ENCODE measurements at regions not wholly inside any gene's neighbourhood (a gene's known extent, or its start where the extent isn't known, plus 50 kb on each side); places are given as distances from the start of the nearest gene placed in this dataset.

DNA sequence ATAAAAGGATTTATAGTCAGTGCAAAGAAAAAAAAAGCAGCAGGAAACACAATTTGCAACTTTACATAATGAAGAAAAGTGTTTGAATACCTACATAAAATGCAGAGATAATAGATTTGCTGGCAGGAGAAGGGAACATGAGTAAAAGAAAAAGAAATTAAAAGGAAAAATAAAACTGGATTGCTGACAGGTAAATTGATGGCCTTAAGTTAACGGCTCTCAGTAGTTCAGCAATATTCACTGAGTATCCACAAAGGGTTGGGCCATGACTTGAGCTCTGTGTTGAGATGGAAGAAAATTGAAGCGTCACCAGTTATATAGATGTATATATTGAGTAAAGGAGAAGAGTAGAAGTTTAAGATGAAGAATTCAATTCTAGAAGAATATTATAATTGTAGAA, 330.1 kb upstream of the VCX start:
- Histone ChIP-seq H4K20me1 (ENCODE audit: insufficient read depth) (no peaks in the 10 kb centered on the region), H3K79me2 (replicated peaks; ENCODE audit: insufficient read depth, low read length) (no peaks in the 10 kb centered on the region), H3K9ac (ENCODE audit: low read length) (no peak overlapping the region), H3K9me3 (ENCODE audit: low read length) (no peaks in the 10 kb centered on the region), H3K9me2 (ENCODE audit: insufficient read depth, low read length) (no peaks in the 10 kb centered on the region), H3F3A (ENCODE audit: insufficient read depth, low read length, poor library complexity, severe bottlenecking) (no peaks in the 10 kb centered on the region), H3K27ac (ENCODE audit: low read length) (no peak overlapping the region), H3K36me3 (ENCODE audit: insufficient read depth, low read length) (no peaks in the 10 kb centered on the region), H2AFZ (ENCODE audit: low read depth, low read length) (no peak overlapping the region), H3K4me3 (ENCODE audit: low read length) (no peak overlapping the region), H3K4me2 (ENCODE audit: low read length) (no peak overlapping the region), H3K27me3 (ENCODE audit: insufficient read depth, low read depth, low read length) (no peaks in the 10 kb centered on the region)
- no peak for TF ChIP-seq RAD21 (conservative IDR thresholded peaks at IDR 0.05)
- TF ChIP-seq, protein P1, sequence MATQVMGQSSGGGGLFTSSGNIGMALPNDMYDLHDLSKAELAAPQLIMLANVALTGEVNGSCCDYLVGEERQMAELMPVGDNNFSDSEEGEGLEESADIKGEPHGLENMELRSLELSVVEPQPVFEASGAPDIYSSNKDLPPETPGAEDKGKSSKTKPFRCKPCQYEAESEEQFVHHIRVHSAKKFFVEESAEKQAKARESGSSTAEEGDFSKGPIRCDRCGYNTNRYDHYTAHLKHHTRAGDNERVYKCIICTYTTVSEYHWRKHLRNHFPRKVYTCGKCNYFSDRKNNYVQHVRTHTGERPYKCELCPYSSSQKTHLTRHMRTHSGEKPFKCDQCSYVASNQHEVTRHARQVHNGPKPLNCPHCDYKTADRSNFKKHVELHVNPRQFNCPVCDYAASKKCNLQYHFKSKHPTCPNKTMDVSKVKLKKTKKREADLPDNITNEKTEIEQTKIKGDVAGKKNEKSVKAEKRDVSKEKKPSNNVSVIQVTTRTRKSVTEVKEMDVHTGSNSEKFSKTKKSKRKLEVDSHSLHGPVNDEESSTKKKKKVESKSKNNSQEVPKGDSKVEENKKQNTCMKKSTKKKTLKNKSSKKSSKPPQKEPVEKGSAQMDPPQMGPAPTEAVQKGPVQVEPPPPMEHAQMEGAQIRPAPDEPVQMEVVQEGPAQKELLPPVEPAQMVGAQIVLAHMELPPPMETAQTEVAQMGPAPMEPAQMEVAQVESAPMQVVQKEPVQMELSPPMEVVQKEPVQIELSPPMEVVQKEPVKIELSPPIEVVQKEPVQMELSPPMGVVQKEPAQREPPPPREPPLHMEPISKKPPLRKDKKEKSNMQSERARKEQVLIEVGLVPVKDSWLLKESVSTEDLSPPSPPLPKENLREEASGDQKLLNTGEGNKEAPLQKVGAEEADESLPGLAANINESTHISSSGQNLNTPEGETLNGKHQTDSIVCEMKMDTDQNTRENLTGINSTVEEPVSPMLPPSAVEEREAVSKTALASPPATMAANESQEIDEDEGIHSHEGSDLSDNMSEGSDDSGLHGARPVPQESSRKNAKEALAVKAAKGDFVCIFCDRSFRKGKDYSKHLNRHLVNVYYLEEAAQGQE (IDR thresholded peaks at IDR 0.05; ENCODE audit: borderline replicate concordance): no peak
- TF ChIP-seq SMC3 (conservative IDR thresholded peaks at IDR 0.05; ENCODE audit: poor library complexity): no peak
- TF ChIP-seq EZH2 (IDR thresholded peaks at IDR 0.05; ENCODE audit: borderline replicate concordance, insufficient read depth, low read length, poor library complexity, severe bottlenecking): no peak
- no peak for TF ChIP-seq MXI1 (conservative IDR thresholded peaks at IDR 0.05; ENCODE audit: poor library complexity, severe bottlenecking)

DNA sequence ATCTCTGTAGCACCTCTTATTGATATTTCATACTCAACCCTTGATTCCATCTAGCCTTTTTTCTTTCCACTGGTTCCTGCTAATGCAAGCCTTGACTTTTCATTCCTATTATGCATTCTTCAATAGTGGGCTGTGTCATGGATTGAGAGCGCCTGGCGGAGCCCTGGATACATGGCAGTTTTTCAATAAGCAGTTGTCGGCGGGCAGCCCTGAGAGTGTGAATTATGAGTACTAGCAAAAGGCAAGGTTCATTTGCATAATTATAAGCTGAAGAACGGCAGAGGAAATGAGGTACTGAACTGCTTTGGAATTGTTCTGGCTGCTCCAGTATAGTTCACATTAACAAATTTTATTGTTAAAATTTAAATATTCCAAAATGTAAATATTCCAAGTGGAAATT, 339.7 kb upstream of the VCX start:
- TF ChIP-seq SMC3 (conservative IDR thresholded peaks at IDR 0.05; ENCODE audit: poor library complexity) (no peak), EZH2 (IDR thresholded peaks at IDR 0.05; ENCODE audit: borderline replicate concordance, insufficient read depth, low read length, poor library complexity, severe bottlenecking) (no peak), POLR2AphosphoS5 (IDR thresholded peaks at IDR 0.05) (no peak), EP300 (conservative IDR thresholded peaks at IDR 0.05; ENCODE audit: poor library complexity, severe bottlenecking) (no peak)
- H3F3A ChIP-seq (ENCODE audit: insufficient read depth, low read length, poor library complexity, severe bottlenecking): no peaks in the 10 kb centered on the region
- H3K79me2 ChIP-seq (replicated peaks; ENCODE audit: insufficient read depth, low read length): no peaks in the 10 kb centered on the region
- no peaks in the 10 kb centered on the region for H3K27me3 ChIP-seq (ENCODE audit: insufficient read depth, low read depth, low read length)
- H3K4me3 ChIP-seq (ENCODE audit: low read length): no peak overlapping the region
- no peaks in the 10 kb centered on the region for H4K20me1 ChIP-seq (ENCODE audit: insufficient read depth)
- H3K36me3 ChIP-seq (ENCODE audit: insufficient read depth, low read length): no peaks in the 10 kb centered on the region
- H2AFZ ChIP-seq (ENCODE audit: low read depth, low read length): no peak overlapping the region
- H3K27ac ChIP-seq (ENCODE audit: low read length): no peak overlapping the region
- H3K9ac ChIP-seq (ENCODE audit: low read length): no peak overlapping the region
- H3K9me2 ChIP-seq (ENCODE audit: insufficient read depth, low read length): no peaks in the 10 kb centered on the region
- H3K9me3 ChIP-seq (ENCODE audit: low read length): no peaks in the 10 kb centered on the region
- H3K4me2 ChIP-seq (ENCODE audit: low read length): no peak overlapping the region

DNA sequence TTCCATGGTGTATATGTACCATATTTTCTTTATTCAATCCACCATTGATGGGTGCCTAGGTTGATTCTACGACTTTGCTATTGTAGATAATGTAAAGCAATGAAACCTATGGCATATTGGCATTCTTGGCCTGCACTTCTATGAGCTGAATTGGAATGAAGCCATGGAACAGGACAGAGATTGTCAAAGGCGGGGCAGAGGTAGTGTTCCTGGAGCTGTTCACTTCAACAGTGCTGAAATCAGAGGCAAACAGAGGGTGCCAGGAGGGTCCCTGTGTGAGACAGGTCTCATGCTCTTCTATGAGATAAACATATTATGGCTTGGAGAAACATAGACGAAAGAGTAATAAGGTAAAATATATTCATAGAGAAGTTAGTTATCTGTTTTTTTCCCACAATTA, 342.6 kb upstream of the VCX start:
- Histone ChIP-seq H2AFZ (ENCODE audit: low read depth, low read length) (no peak overlapping the region), H3K4me3 (ENCODE audit: low read length) (no peak overlapping the region), H3K9ac (ENCODE audit: low read length) (no peak overlapping the region), H3K4me2 (ENCODE audit: low read length) (no peak overlapping the region), H3K36me3 (ENCODE audit: insufficient read depth, low read length) (no peaks in the 10 kb centered on the region), H3K9me3 (ENCODE audit: low read length) (no peaks in the 10 kb centered on the region), H3K27me3 (ENCODE audit: insufficient read depth, low read depth, low read length) (no peaks in the 10 kb centered on the region), H3K9me2 (ENCODE audit: insufficient read depth, low read length) (no peaks in the 10 kb centered on the region), H4K20me1 (ENCODE audit: insufficient read depth) (no peaks in the 10 kb centered on the region), H3F3A (ENCODE audit: insufficient read depth, low read length, poor library complexity, severe bottlenecking) (no peaks in the 10 kb centered on the region), H3K27ac (ENCODE audit: low read length) (no peak overlapping the region), H3K79me2 (replicated peaks; ENCODE audit: insufficient read depth, low read length) (no peaks in the 10 kb centered on the region)
- no peak for TF ChIP-seq EP300 (conservative IDR thresholded peaks at IDR 0.05; ENCODE audit: poor library complexity, severe bottlenecking)
- no peak for TF ChIP-seq EZH2 (IDR thresholded peaks at IDR 0.05; ENCODE audit: borderline replicate concordance, insufficient read depth, low read length, poor library complexity, severe bottlenecking)
- TF ChIP-seq, protein P1 (IDR thresholded peaks at IDR 0.05; ENCODE audit: borderline replicate concordance): no peak
- TF ChIP-seq POLR2AphosphoS5 (IDR thresholded peaks at IDR 0.05): no peak

Measured in neural cell (in vitro differentiated cells).